ENCODE measurements at regions not wholly inside any gene's neighbourhood (a gene's known extent, or its start where the extent isn't known, plus 50 kb on each side); places are given as distances from the start of the nearest gene placed in this dataset.

DNA sequence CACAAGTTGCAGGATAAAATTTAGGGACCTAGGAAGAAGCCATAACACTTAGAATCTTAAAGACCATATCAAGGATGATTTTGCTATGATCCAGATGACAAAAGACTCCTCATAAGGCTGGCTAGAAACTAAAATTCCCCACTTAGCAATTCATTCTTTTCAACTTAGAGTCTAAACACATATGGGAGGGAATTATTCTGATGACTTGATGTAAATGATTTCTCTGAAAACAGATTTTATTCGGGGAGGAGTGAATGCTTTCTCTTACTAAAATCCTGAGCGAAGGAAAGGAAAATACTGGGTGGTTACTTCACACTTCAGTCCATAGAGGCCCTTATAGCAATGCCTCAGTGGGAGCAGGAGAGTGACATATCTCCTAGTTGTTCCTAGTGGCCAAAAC is 138.7 kb upstream of the SORCS1 start:
- Histone ChIP-seq H2AFZ (ENCODE audit: low read length) (no peak overlapping the region), H3K9ac (ENCODE audit: low read length) (no peak overlapping the region), H3K79me2 (ENCODE audit: low read length) (no peaks in the 10 kb centered on the region), H3K27ac (ENCODE audit: low read length) (no peak overlapping the region), H3K4me3 (ENCODE audit: low read length) (no peak overlapping the region), H3K4me2 (ENCODE audit: low read length) (no peak overlapping the region), H3K9me3 (ENCODE audit: low read length) (no peaks in the 10 kb centered on the region), H3K9me2 (replicated peaks; ENCODE audit: low read length) (no peaks in the 10 kb centered on the region), H4K20me1 (ENCODE audit: low read length) (no peaks in the 10 kb centered on the region), H3K4me1 (ENCODE audit: insufficient read depth, low read length) (no peaks in the 10 kb centered on the region), H3K27me3 (ENCODE audit: low read length) (peaks cover 40% of the 10 kb centered on the region), H3F3A (ENCODE audit: low read length, unreplicated experiment) (no peaks in the 10 kb centered on the region), H3K36me3 (ENCODE audit: low read depth, low read length) (no peaks in the 10 kb centered on the region)
- no TSS peak for BruUV-seq (replicated peaks)
- intact Hi-C loops (cut with micrococcal nuclease): no loop called here
- CTCF ChIA-PET: no interaction called here
- no peak for TF ChIP-seq EZH2 (IDR thresholded peaks at IDR 0.05; ENCODE audit: low read length, unreplicated experiment)
- no peak for TF ChIP-seq EZH2phosphoT487 (IDR thresholded peaks at IDR 0.05; ENCODE audit: borderline replicate concordance, low read length)
- no peak for TF ChIP-seq CTCF (conservative IDR thresholded peaks at IDR 0.05; ENCODE audit: low read depth, low read length)
- no peak for ATAC-seq
- POLR2A ChIA-PET (ENCODE audit: unreplicated experiment): no interaction called here
- no peak for DNase-seq

DNA sequence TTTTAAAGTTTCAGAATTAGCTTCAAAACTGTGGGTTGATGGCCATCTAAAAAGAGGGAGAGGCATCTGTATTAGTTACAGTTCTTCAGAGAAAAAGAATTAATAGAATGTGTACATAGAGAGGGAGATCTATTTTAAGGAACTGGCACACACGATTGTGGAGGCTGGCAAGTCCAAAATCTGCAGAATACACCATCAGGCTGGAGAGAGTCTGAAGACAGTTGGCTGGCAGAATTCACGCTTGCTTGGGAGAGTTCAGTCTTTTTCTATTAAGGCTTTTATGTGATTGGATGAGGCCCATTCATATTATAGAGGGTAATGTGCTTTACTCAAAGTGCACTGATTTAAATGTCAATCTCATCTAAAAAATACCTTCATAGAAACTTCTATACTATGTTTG is 135.1 kb upstream of the SORCS1 start:
- POLR2A ChIA-PET (ENCODE audit: unreplicated experiment): no interaction called here
- BruUV-seq (replicated peaks): no TSS peak
- no peak for TF ChIP-seq CTCF (conservative IDR thresholded peaks at IDR 0.05; ENCODE audit: low read depth, low read length)
- no peak for TF ChIP-seq EZH2 (IDR thresholded peaks at IDR 0.05; ENCODE audit: low read length, unreplicated experiment)
- TF ChIP-seq EZH2phosphoT487 (IDR thresholded peaks at IDR 0.05; ENCODE audit: borderline replicate concordance, low read length): no peak
- no peak overlapping the region for H3K27ac ChIP-seq (ENCODE audit: low read length)
- no peaks in the 10 kb centered on the region for H3K9me3 ChIP-seq (ENCODE audit: low read length)
- H3K4me1 ChIP-seq (ENCODE audit: insufficient read depth, low read length): no peaks in the 10 kb centered on the region
- no peak for ATAC-seq
- peaks cover 27% of the 10 kb centered on the region for H3K27me3 ChIP-seq (ENCODE audit: low read length)
- no peaks in the 10 kb centered on the region for H3K79me2 ChIP-seq (ENCODE audit: low read length)
- no peak overlapping the region for H3K4me3 ChIP-seq (ENCODE audit: low read length)
- H4K20me1 ChIP-seq (ENCODE audit: low read length): no peaks in the 10 kb centered on the region
- H3K9me2 ChIP-seq (replicated peaks; ENCODE audit: low read length): no peaks in the 10 kb centered on the region
- no peak for DNase-seq
- H3F3A ChIP-seq (ENCODE audit: low read length, unreplicated experiment): no peaks in the 10 kb centered on the region
- no peaks in the 10 kb centered on the region for H3K36me3 ChIP-seq (ENCODE audit: low read depth, low read length)
- H3K4me2 ChIP-seq (ENCODE audit: low read length): no peak overlapping the region
- CTCF ChIA-PET: no interaction called here
- intact Hi-C loops (cut with micrococcal nuclease): no loop called here
- no peak overlapping the region for H3K9ac ChIP-seq (ENCODE audit: low read length)
- no peak overlapping the region for H2AFZ ChIP-seq (ENCODE audit: low read length)

- Histone ChIP-seq H3K9me2 (replicated peaks; ENCODE audit: low read length) (no peaks in the 10 kb centered on the region), H3K27ac (ENCODE audit: low read length) (no peak overlapping the region), H3K4me1 (ENCODE audit: insufficient read depth, low read length) (no peaks in the 10 kb centered on the region), H2AFZ (ENCODE audit: low read length) (no peak overlapping the region), H3K4me2 (ENCODE audit: low read length) (no peak overlapping the region), H3K36me3 (ENCODE audit: low read depth, low read length) (no peaks in the 10 kb centered on the region), H3K4me3 (ENCODE audit: low read length) (no peak overlapping the region), H3K9me3 (ENCODE audit: low read length) (no peaks in the 10 kb centered on the region), H3K79me2 (ENCODE audit: low read length) (no peaks in the 10 kb centered on the region), H3K27me3 (ENCODE audit: low read length) (no peaks in the 10 kb centered on the region), H4K20me1 (ENCODE audit: low read length) (no peaks in the 10 kb centered on the region), H3F3A (ENCODE audit: low read length, unreplicated experiment) (no peaks in the 10 kb centered on the region), H3K9ac (ENCODE audit: low read length) (no peak overlapping the region)
- CTCF ChIA-PET: no interaction called here
- no TSS peak for BruUV-seq (replicated peaks)
- TF ChIP-seq EZH2phosphoT487 (IDR thresholded peaks at IDR 0.05; ENCODE audit: borderline replicate concordance, low read length) (no peak), CTCF (conservative IDR thresholded peaks at IDR 0.05; ENCODE audit: low read depth, low read length) (no peak), EZH2 (IDR thresholded peaks at IDR 0.05; ENCODE audit: low read length, unreplicated experiment) (no peak)
- DNase-seq: no peak
- POLR2A ChIA-PET (ENCODE audit: unreplicated experiment): no interaction called here
- ATAC-seq: no peak
- intact Hi-C loops (cut with micrococcal nuclease): no loop called here
Observed at GRCh38 chr10:107284187-107284586, 119.7 kb upstream of the SORCS1 start.
